ENCODE measurements at regions not wholly inside any gene's neighbourhood (a gene's known extent, or its start where the extent isn't known, plus 50 kb on each side); places are given as distances from the start of the nearest gene placed in this dataset.

GRCh38 chr1:2967881-2968280 is 53.4 kb upstream of the ACTRT2 start:
- Histone ChIP-seq H3K79me2 (ENCODE audit: control insufficient read depth in 1 of 2, insufficient read depth in 2 of 2, low read length in 2 of 2) (no peaks in the 10 kb centered on the region), H4K20me1 (replicated peaks in 1 of 2; ENCODE audit: control insufficient read depth in 1 of 2, insufficient read depth in 2 of 2, low read length in 2 of 2) (peaks cover 0 to 5% of the 10 kb centered on the region in 2 experiments), H3K14ac (ENCODE audit: insufficient read length) (no peak overlapping the region), H2AFZ (ENCODE audit: low read length) (no peak overlapping the region), H2BK120ac (replicated peaks; ENCODE audit: low read depth, low read length) (no peak overlapping the region), H4K5ac (ENCODE audit: insufficient read length, low read depth, low read length) (no peak overlapping the region), H4K8ac (ENCODE audit: extremely low read depth, insufficient read depth, low read length) (no peak overlapping the region), H3K4me1 (replicated peaks in 1 of 4; ENCODE audit: control insufficient read depth in 3 of 4, insufficient read depth in 4 of 4, low read length in 3 of 4) (no peaks in the 10 kb centered on the region; a peak in 1 of 7 replicates), H3K4ac (replicated peaks; ENCODE audit: insufficient read length, low read depth, low read length) (no peak overlapping the region), H3K23me2 (ENCODE audit: low read depth, low read length) (peaks cover 12% of the 10 kb centered on the region; the same call in 1 of the 2 replicates), H3K27me3 (replicated peaks in 1 of 4; ENCODE audit: control insufficient read depth in 3 of 4, extremely low read depth in 1 of 4, insufficient read depth in 3 of 4, low read length in 3 of 4) (no peaks in the 10 kb centered on the region), H2BK20ac (ENCODE audit: low read length) (no peak overlapping the region), H3K79me1 (ENCODE audit: low read depth, low read length) (no peaks in the 10 kb centered on the region), H2AK5ac (ENCODE audit: low read depth, low read length) (no peak overlapping the region), H3K18ac (ENCODE audit: extremely low read depth, low read length) (no peak overlapping the region), H2BK15ac (ENCODE audit: low read length) (no peak overlapping the region), H3K4me2 (ENCODE audit: insufficient read depth in 1 of 2, low read depth in 2 of 2, low read length in 2 of 2) (no peak overlapping the region), H3K9me3 (ENCODE audit: insufficient read depth in 2 of 2, low read depth in 1 of 2, low read length in 1 of 2) (peaks cover 88 to 99% of the 10 kb centered on the region in 2 experiments), H3K9ac (replicated peaks in 1 of 4; ENCODE audit: extremely low read depth in 1 of 4, low read depth in 3 of 4, low read length in 3 of 4) (no peak overlapping the region), H3K4me3 (ENCODE audit: extremely low read depth in 1 of 4, insufficient read depth in 2 of 4, low read depth in 3 of 4, low read length in 4 of 4) (no peak overlapping the region), H3K23ac (ENCODE audit: insufficient read length) (no peak overlapping the region), H3K27ac (ENCODE audit: low read depth, low read length) (no peak overlapping the region), H3K36me3 (ENCODE audit: control insufficient read depth in 2 of 4, insufficient read depth in 4 of 4, low read length in 3 of 4) (no peaks in the 10 kb centered on the region), H4K91ac (replicated peaks; ENCODE audit: insufficient read length, low read length) (no peak overlapping the region), H3K56ac (replicated peaks; ENCODE audit: insufficient read length, low read depth, low read length) (no peak overlapping the region), H2BK12ac (ENCODE audit: low read depth, low read length) (no peak overlapping the region), H2BK5ac (ENCODE audit: low read depth, low read length) (no peak overlapping the region)
- ChIA-PET CTCF (ENCODE audit: partially characterized antibody) (no interaction called here), POLR2A (ENCODE audit: partially characterized antibody) (no interaction called here)
- no peak for TF ChIP-seq KDM5A (IDR thresholded peaks at IDR 0.05; ENCODE audit: low read length)
- TF ChIP-seq RFX5 (IDR thresholded peaks at IDR 0.05; ENCODE audit: borderline replicate concordance, low read depth, low read length): no peak
- no peak for TF ChIP-seq SIN3A (conservative IDR thresholded peaks at IDR 0.05 in 1 of 2, IDR thresholded peaks at IDR 0.05 in 1 of 2; ENCODE audit: low read depth in 1 of 2, low read length in 2 of 2)
- TF ChIP-seq FOSL1 (IDR thresholded peaks at IDR 0.05; ENCODE audit: insufficient read depth, low read depth, low read length): no peak
- WGBS, 2 experiments (ENCODE audit: extremely low coverage in 1 of 2, insufficient coverage in 1 of 2, insufficient read length in 1 of 2, insufficient replicate concordance in 2 of 2, low coverage in 1 of 2, low lambda C conversion rate in 2 of 2, missing lambda C conversion rate in 1 of 2): 89% methylated on average over 10 of the region's 10 CpGs; no CpG with 5 or more reads in 1 of the 2 experiments
- no peak for DNase-seq (ENCODE audit: low read depth in 1 of 2, low spot score in 2 of 2)
- FAIRE-seq: no peak
